Naive thymus-derived CD4-positive, alpha-beta T cell (primary cell): ENCODE measurements at regions not wholly inside any gene's neighbourhood (a gene's known extent, or its start where the extent isn't known, plus 50 kb on each side); places are given as distances from the start of the nearest gene placed in this dataset.

ENCODE experiments used
- ATAC-seq: fragments of 150-1000 bp; cut with Tn5 transposase; 2 replicates; pipeline ENCODE4 v1.10.0; 2021; ENCODE audit warnings: mild to moderate bottlenecking, moderate library complexity
- CTCF ChIA-PET: fragments of 350-600 bp; sonication (Branson Sonifier 250); formaldehyde crosslinking; loops from one replicate; lab custom pipeline; 2021; ENCODE audit warnings: antibody characterized with exemption; lab: Charles Lee
- POLR2A ChIA-PET: fragments of 350-600 bp; sonication (Branson Sonifier 250); formaldehyde crosslinking; loops from one replicate; lab custom pipeline; 2021; ENCODE audit warnings: antibody characterized with exemption, inconsistent platforms; lab: Charles Lee
- DNase-seq, 9 donors: peaks; one replicate each; pipeline versions ENCODE4 v3.0.0 to v3.0.0-alpha.2; 2020 to 2022; ENCODE audit warnings: mixed read lengths in 1 of 9
- H3K27ac ChIP-seq: one replicate; pipeline ENCODE4 v1.7.0; 2013; ENCODE audit warnings: mild to moderate bottlenecking, low read depth, low read length, moderate library complexity
- H3K27me3 ChIP-seq, 2 donors: one replicate each; pipeline ENCODE4 v1.7.0; 2013; ENCODE audit warnings: low read length in 2 of 2, mild to moderate bottlenecking in 2 of 2, moderate library complexity in 2 of 2; ENCODE audit not compliant: control insufficient read depth in 2 of 2, insufficient read depth in 2 of 2
- H3K36me3 ChIP-seq, 3 experiments: 1 replicate in 2 of 3; 2 replicates in 1 of 3; pipeline ENCODE4 v1.7.0; 2013; ENCODE audit warnings: low read length in 3 of 3, mild to moderate bottlenecking in 3 of 3, moderate library complexity in 1 of 3; ENCODE audit not compliant: insufficient read depth in 3 of 3, control insufficient read depth in 2 of 3
- H3K4me1 ChIP-seq, 2 donors: one replicate each; pipeline ENCODE4 v1.7.0; 2013; ENCODE audit warnings: low read length in 2 of 2, mild to moderate bottlenecking in 2 of 2, moderate library complexity in 1 of 2; ENCODE audit not compliant: control insufficient read depth in 2 of 2, insufficient read depth in 2 of 2
- H3K4me3 ChIP-seq: 2 replicates; pipeline ENCODE4 v1.7.0; 2013; ENCODE audit warnings: mild to moderate bottlenecking, low read length
- H3K9me3 ChIP-seq, 3 experiments: 1 replicate in 2 of 3; 2 replicates in 1 of 3; pipeline ENCODE4 v1.7.0; 2013; ENCODE audit warnings: low read length in 3 of 3; ENCODE audit not compliant: control insufficient read depth in 2 of 3
- H3K27ac Mint-ChIP-seq, 9 donors: one replicate each; pipeline ENCODE4 v1.8.0; 2020 to 2022; ENCODE audit warnings: mixed read lengths in 9 of 9, mild to moderate bottlenecking in 8 of 9, moderate library complexity in 5 of 9, inconsistent platforms in 2 of 9
- H3K27me3 Mint-ChIP-seq, 5 donors: one replicate each; pipeline ENCODE4 v1.8.0; 2021 to 2022; ENCODE audit warnings: mixed read lengths in 5 of 5, mild to moderate bottlenecking in 1 of 5
- H3K36me3 Mint-ChIP-seq, 5 donors: one replicate each; pipeline ENCODE4 v1.8.0; 2020 to 2022; ENCODE audit warnings: mixed read lengths in 5 of 5, mild to moderate bottlenecking in 3 of 5, inconsistent platforms in 1 of 5
- H3K4me1 Mint-ChIP-seq, 7 donors: one replicate each; pipeline ENCODE4 v1.8.0; 2020 to 2022; ENCODE audit warnings: mixed read lengths in 7 of 7, mild to moderate bottlenecking in 3 of 7, inconsistent platforms in 1 of 7
- H3K4me3 Mint-ChIP-seq, 10 donors: one replicate each; pipeline ENCODE4 v1.8.0; 2020 to 2022; ENCODE audit warnings: mild to moderate bottlenecking in 10 of 10, mixed read lengths in 10 of 10, moderate library complexity in 6 of 10, inconsistent platforms in 2 of 10
- H3K9me3 Mint-ChIP-seq, 11 donors: one replicate each; pipeline ENCODE4 v1.8.0; 2020 to 2022; ENCODE audit warnings: mixed read lengths in 11 of 11, mild to moderate bottlenecking in 4 of 11, inconsistent platforms in 1 of 11, moderate library complexity in 1 of 11
- intact Hi-C, 2 donors: fragments of 100-400 bp; cut with micrococcal nuclease; formaldehyde crosslinking; loops; one replicate each; pipeline ENCODE4 v1.15.1; 2023

GRCh38 chr15:23983500-23984259, 296.6 kb upstream of the NDN start:
- no peak overlapping the region for H3K27ac ChIP-seq
- H3K27me3 ChIP-seq = no peaks in the 10 kb centered on the region
- Mint-ChIP-seq H3K36me3 (no peaks in the 10 kb centered on the region), H3K4me1 (peaks cover 0 to 1% (median 0%) of the 10 kb centered on the region in 7 donors), H3K9me3 (peaks cover 1 to 22% (median 9%) of the 10 kb centered on the region in 11 donors), H3K27me3 (no peaks in the 10 kb centered on the region), H3K4me3 (no peak overlapping the region), H3K27ac (no peak overlapping the region)
- ChIA-PET CTCF (no interaction called here), POLR2A (no interaction called here)
- ATAC-seq (no peak), DNase-seq (no peak)
- H3K4me1 ChIP-seq = no peaks in the 10 kb centered on the region
- intact Hi-C loops = no loop called here
- no peaks in the 10 kb centered on the region for H3K36me3 ChIP-seq
- no peaks in the 10 kb centered on the region for H3K9me3 ChIP-seq
- no peak overlapping the region for H3K4me3 ChIP-seq

- intact Hi-C loops = no loop called here
- no peaks in the 10 kb centered on the region for H3K27me3 Mint-ChIP-seq
- Histone ChIP-seq H3K36me3 (no peaks in the 10 kb centered on the region), H3K4me1 (no peaks in the 10 kb centered on the region), H3K4me3 (no peak overlapping the region), H3K27me3 (no peaks in the 10 kb centered on the region), H3K27ac (no peak overlapping the region), H3K9me3 (peaks cover 0 to 6% (median 0%) of the 10 kb centered on the region in 3 experiments)
- ChIA-PET POLR2A (no interaction called here), CTCF (no interaction called here)
- H3K4me3 Mint-ChIP-seq = no peak overlapping the region
- H3K4me1 Mint-ChIP-seq = no peaks in the 10 kb centered on the region
- DNase-seq (no peak), ATAC-seq (no peak)
- no peak overlapping the region for H3K27ac Mint-ChIP-seq
- no peaks in the 10 kb centered on the region for H3K36me3 Mint-ChIP-seq
- peaks cover 7 to 51% (median 21%) of the 10 kb centered on the region in 11 donors for H3K9me3 Mint-ChIP-seq
Observed at GRCh38 chr15:23994273-23994672, 307.2 kb upstream of the NDN start.

GRCh38 chr15:23998056-23998455, 311.0 kb upstream of the NDN start:
- H3K27ac Mint-ChIP-seq = no peak overlapping the region
- ChIA-PET CTCF (no interaction called here), POLR2A (no interaction called here)
- H3K27me3 Mint-ChIP-seq = no peaks in the 10 kb centered on the region
- Histone ChIP-seq H3K9me3 (peaks cover 0 to 6% (median 0%) of the 10 kb centered on the region in 3 experiments), H3K4me1 (no peaks in the 10 kb centered on the region), H3K36me3 (no peaks in the 10 kb centered on the region), H3K27ac (no peak overlapping the region), H3K4me3 (no peak overlapping the region), H3K27me3 (no peaks in the 10 kb centered on the region)
- DNase-seq (no peak), ATAC-seq (no peak)
- H3K4me1 Mint-ChIP-seq = no peaks in the 10 kb centered on the region
- intact Hi-C loops = no loop called here
- H3K9me3 Mint-ChIP-seq = peaks cover 5 to 57% (median 24%) of the 10 kb centered on the region in 11 donors
- no peaks in the 10 kb centered on the region for H3K36me3 Mint-ChIP-seq
- H3K4me3 Mint-ChIP-seq = no peak overlapping the region

- Histone ChIP-seq H3K9me3 (no peaks in the 10 kb centered on the region), H3K4me3 (no peak overlapping the region), H3K27ac (no peak overlapping the region), H3K36me3 (no peaks in the 10 kb centered on the region), H3K27me3 (no peaks in the 10 kb centered on the region), H3K4me1 (no peaks in the 10 kb centered on the region)
- intact Hi-C loops = no loop called here
- Mint-ChIP-seq H3K9me3 (peaks cover 4 to 38% (median 10%) of the 10 kb centered on the region in 11 donors), H3K4me1 (no peaks in the 10 kb centered on the region), H3K27me3 (no peaks in the 10 kb centered on the region), H3K27ac (no peak overlapping the region), H3K4me3 (no peak overlapping the region), H3K36me3 (no peaks in the 10 kb centered on the region)
- DNase-seq (no peak), ATAC-seq (no peak)
- ChIA-PET POLR2A (no interaction called here), CTCF (no interaction called here)
Observed at GRCh38 chr15:24008476-24008875, 321.4 kb upstream of the NDN start.

GRCh38 chr15:24017470-24017869, 330.4 kb upstream of the NDN start:
- Mint-ChIP-seq H3K27me3 (no peaks in the 10 kb centered on the region), H3K36me3 (no peaks in the 10 kb centered on the region), H3K4me3 (no peak overlapping the region), H3K4me1 (no peaks in the 10 kb centered on the region), H3K9me3 (peaks cover 0 to 25% (median 9%) of the 10 kb centered on the region in 11 donors), H3K27ac (no peak overlapping the region)
- Histone ChIP-seq H3K4me3 (no peak overlapping the region), H3K9me3 (no peaks in the 10 kb centered on the region), H3K27me3 (no peaks in the 10 kb centered on the region), H3K4me1 (no peaks in the 10 kb centered on the region), H3K36me3 (no peaks in the 10 kb centered on the region), H3K27ac (no peak overlapping the region)
- DNase-seq (no peak), ATAC-seq (no peak)
- intact Hi-C loops = no loop called here
- ChIA-PET CTCF (no interaction called here), POLR2A (no interaction called here)

GRCh38 chr15:24039683-24040082, 352.6 kb upstream of the NDN start:
- Histone ChIP-seq H3K27me3 (no peaks in the 10 kb centered on the region), H3K4me3 (no peak overlapping the region), H3K27ac (no peak overlapping the region), H3K4me1 (no peaks in the 10 kb centered on the region), H3K36me3 (no peaks in the 10 kb centered on the region), H3K9me3 (peaks cover 0 to 5% (median 0%) of the 10 kb centered on the region in 3 experiments)
- DNase-seq (no peak), ATAC-seq (no peak)
- POLR2A ChIA-PET = no interaction called here
- Mint-ChIP-seq H3K27me3 (no peaks in the 10 kb centered on the region), H3K27ac (no peak overlapping the region), H3K4me3 (no peak overlapping the region), H3K9me3 (peaks cover 5 to 44% (median 29%) of the 10 kb centered on the region in 11 donors), H3K4me1 (no peaks in the 10 kb centered on the region), H3K36me3 (peaks cover 0 to 5% (median 0%) of the 10 kb centered on the region in 5 donors)
- CTCF ChIA-PET = no interaction called here
- intact Hi-C loops = no loop called here
